Amniotic epithelial cell (primary cell): ENCODE measurements at regions not wholly inside any gene's neighbourhood (a gene's known extent, or its start where the extent isn't known, plus 50 kb on each side); places are given as distances from the start of the nearest gene placed in this dataset.

ENCODE experiments used
- DNase-seq: peaks from one replicate; pipeline ENCODE4 v3.0.0-alpha.2; 2010; ENCODE audit warnings: low read depth

DNA sequence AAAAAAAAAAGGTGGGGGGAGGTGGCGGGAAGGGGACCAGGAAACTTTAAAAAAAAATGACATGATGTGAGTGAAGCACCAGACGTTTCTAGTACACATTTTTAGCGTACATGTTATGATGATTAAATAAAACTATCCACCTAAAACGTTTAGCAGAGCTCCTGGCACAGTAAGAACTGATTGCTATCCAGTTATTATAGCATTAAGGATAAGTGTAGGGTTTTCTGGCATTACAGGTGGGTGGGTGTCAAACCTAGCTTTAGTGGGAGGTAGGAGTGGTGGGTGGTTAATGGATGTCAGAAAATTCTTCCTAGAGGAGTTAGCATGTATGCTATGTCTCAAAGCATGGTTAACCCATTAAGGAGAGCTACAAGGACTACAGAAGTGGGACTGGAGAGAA, 2329.5 kb downstream of the MAT2B start:
- DNase-seq: no peak

GRCh38 chr5:165836046-165836445, 2330.6 kb downstream of the MAT2B start:
- DNase-seq: no peak

DNA sequence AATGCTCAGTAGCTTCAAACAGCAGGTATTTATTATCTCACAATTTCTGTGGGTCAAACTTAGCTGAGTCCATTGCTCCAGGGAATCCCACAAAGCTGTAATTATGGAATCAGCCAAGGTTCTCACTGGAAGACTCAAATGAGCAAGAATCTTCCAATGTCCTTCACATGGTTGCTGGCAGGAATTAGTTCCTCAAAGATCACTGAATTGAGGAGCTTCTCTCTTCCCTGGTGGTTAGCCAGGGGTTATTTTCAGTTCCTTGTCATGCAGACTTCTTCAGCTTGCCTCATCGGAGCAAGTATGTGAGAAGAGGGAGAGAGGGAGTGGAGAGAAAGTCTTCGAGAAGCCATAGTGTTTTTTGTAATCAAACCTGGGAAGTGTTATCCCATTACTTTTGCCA, 2331.9 kb downstream of the MAT2B start:
- DNase-seq: no peak

- no peak for DNase-seq
Observed at GRCh38 chr5:165844571-165844970, 2339.2 kb downstream of the MAT2B start.

DNA sequence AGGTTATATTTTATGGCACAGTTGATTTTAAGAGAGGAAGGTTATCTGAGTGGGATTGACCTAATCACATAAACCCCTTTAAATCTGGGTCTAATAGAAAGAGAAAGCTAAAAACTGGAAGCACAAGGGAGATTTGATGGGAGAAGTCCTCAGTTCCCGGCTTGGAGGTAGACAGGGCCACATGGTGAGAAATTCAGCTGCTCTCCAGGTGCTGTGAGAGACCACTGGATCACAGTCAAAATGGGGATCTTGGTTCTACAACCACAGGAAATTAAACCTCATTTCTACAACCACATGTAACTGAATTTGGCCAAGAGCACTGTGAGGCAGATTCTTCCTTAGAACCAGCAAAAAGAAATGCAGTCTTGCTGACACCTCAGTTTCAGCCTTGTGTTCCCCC, 2352.7 kb downstream of the MAT2B start:
- DNase-seq: no peak

DNA sequence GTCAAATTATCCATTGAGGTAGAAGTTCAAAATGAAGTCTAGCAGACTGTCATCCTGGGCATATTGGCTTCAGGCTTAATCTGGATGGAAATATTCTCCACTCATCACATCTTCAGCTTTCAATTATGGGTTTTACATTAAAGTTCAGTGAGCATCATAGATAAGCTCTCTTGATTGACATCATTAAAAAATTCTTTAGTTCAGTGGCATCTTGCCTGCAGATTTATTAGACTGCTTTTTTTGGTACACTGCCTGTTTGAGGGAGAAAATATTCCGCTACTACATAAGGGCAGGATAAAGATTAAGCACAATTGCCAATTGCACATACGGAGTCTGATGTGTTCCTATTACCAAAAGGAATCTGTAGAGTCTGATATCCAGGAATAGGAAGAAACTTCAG, 2353.8 kb downstream of the MAT2B start:
- no peak for DNase-seq

- no peak for DNase-seq
Observed at GRCh38 chr5:165863239-165863638, 2357.8 kb downstream of the MAT2B start.

DNA sequence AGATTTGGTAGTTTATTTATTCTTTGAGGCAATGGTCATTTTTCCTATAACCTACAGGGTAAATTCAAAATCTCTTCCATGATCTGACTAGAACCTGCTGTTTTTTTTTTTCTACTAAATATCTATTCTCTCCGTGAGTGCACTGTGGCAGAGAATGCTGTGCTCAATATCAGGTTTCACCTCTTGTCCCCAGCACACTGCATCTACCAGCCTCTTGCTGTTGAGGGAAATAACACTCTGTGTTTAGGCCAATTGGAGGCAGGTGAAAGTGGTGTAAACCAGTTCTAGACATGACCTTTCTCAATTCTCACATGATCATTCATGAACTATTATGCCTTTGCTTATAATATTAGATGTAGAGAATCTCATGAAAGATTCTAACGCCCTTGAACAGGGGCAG, 2365.9 kb downstream of the MAT2B start:
- DNase-seq: no peak

DNA sequence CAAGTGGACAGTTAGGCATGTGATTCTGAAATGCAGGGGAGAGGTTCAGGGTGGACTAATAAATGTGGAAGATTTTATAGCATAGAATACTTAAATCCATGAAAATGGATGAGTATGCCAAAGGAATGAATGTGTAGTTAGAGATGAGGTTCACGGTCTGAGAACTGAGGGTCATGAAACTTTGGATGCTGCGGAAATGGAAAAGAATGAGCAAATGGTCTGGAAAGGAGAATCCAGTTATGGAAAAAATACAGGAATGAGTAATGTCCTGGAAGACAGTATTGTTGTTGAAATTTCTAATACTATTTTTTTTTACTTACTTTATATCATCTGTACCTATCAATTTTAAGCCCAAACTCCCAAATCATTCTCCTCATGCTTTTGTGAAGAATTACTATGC, 2369.4 kb downstream of the MAT2B start:
- DNase-seq: no peak

GRCh38 chr5:165876538-165876937, 2371.1 kb downstream of the MAT2B start:
- DNase-seq: no peak

DNA sequence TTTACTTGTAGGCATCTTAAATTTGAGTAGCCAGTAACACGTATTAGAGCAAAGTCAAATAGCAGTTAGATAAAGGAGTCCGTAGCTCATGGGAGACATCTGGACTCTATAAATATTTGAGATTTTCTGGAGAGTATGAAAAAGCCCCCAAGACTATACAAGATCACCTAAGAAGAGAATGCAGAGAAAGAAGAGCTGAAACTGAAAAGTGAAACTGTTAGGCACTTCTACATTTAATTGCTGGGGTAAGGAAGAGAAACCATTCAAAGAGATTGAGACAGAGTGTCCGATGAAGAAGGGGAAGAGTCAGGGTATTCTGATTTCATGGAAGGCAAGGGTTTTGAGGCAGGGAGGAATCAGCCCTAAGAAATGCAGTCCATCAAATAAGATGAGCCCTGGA, 2372.1 kb downstream of the MAT2B start:
- DNase-seq: no peak

GRCh38 chr5:165881259-165881658, 2375.8 kb downstream of the MAT2B start:
- DNase-seq: no peak

GRCh38 chr5:165882099-165882498, 2376.7 kb downstream of the MAT2B start:
- no peak for DNase-seq

GRCh38 chr5:165885623-165886350, 2380.4 kb downstream of the MAT2B start:
- no peak for DNase-seq

- DNase-seq: no peak
Observed at GRCh38 chr5:165887147-165887546, 2381.7 kb downstream of the MAT2B start.

GRCh38 chr5:165892383-165892782, 2387.0 kb downstream of the MAT2B start:
- no peak for DNase-seq

- DNase-seq: no peak
Observed at GRCh38 chr5:165894916-165895315, 2389.5 kb downstream of the MAT2B start.

- DNase-seq: no peak
Observed at GRCh38 chr5:165903835-165904234, 2387.6 kb upstream of the WWC1 start.

DNA sequence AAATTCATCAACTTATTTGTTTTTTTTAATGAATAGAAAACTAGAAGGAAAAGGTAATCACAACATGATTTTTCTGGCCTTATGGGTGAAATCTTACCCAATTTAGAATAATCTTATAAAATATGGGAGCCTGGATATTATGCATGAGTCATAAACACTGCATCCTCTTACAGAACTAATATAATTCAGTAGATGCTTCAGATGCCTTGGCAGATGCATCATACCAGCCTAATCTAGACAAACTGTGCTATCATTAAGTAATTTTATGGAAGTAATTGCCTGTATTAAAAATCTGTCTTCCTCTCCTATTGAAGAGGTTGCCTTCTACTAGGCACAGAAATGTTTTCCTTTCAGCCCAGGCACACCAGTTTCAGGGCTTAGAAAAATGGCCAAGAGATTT, 2384.6 kb upstream of the WWC1 start:
- peak; percentile 19 for DNase-seq

DNA sequence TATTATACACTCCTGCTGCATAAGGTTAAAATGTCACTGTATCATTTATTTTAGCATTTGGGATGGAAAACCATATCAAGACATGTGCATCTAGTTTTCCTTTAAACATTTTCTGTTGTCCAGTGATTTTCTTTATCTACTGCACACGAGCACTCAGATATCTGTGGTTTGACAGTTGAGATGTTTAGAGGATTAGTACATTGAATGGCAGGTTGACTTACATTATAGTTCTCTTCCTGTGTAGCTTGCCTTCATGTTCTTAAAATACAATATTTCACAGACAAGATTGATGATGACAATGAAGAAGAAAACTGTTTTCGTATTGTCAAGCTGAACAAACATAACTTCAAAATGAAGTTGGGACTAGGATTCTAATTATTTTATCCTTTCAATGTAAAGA, 2378.4 kb upstream of the WWC1 start:
- DNase-seq: no peak

DNA sequence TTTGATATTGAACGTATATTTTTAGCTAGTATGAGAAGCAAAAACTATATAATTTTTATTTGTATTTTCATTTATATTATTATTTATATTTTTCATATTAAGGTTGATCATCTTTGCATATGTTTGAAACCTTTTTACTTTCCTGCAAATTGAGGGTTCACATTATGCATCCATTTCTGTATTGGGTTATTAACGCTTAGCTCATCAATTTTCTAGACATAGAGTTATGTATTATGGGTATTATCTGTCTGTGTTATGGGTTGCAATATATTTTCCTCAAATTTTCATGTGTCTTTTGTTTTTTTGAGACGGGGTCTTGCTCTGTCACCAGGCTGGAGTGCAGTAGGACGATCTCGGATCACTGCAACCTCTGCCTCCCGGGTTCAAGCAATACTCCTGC, 2377.0 kb upstream of the WWC1 start:
- DNase-seq: no peak

- no peak for DNase-seq
Observed at GRCh38 chr5:165919196-165919595, 2372.2 kb upstream of the WWC1 start.

DNA sequence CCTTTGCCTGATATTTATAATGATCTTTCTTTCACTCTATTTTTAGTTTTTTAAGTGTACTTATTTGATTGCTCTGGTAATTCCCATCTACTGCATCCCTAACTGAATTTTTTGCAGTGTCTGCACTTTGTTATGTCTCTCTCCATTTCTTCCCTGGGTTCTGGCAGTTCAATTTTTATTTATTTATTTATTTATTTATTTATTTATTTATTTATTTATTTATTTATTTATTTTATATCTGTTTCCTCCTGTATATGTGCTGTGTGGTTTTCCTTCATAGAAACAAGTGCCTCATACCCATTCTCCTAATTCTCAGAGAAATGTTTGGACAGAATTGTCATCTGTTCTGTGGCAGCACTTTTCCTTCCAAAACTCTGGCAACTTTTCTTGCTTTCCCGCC, 2370.8 kb upstream of the WWC1 start:
- no peak for DNase-seq

GRCh38 chr5:165928971-165929370, 2362.5 kb upstream of the WWC1 start:
- DNase-seq: no peak

DNA sequence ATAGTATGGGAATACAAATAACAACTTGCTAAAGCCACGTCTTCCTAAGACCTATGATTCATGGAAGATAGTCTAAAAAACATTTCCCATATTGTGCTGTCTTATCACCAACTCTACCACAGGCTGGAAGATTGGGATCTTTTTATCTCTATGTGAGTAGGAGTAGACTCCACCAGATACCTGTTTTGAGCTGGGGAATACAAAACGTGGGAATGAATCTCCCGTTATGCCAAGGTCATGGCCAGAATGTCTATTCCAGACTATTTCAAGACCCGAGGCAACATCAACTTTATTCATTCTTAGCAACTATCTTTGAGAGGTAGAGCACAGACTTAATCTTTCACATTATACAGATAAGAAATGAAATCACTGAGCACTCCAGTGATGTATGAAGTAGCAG, 2350.9 kb upstream of the WWC1 start:
- peak; percentile 85 for DNase-seq
